Stromal cell of bone marrow (primary cell): ENCODE measurements at regions not wholly inside any gene's neighbourhood (a gene's known extent, or its start where the extent isn't known, plus 50 kb on each side); places are given as distances from the start of the nearest gene placed in this dataset.
A peak's percentile ranks its signal among the peaks of the same experiment; 100 is the strongest.
"Not testable (repeated sequence)": the region's sequence is repeated elsewhere in the genome, so short reads cannot be mapped to it uniquely, and the experiment has no call there.

Source experiments
- DNase-seq: peaks from one replicate; pipeline ENCODE4 v3.0.0-alpha.2; 2012; ENCODE audit warnings: low read depth

DNA sequence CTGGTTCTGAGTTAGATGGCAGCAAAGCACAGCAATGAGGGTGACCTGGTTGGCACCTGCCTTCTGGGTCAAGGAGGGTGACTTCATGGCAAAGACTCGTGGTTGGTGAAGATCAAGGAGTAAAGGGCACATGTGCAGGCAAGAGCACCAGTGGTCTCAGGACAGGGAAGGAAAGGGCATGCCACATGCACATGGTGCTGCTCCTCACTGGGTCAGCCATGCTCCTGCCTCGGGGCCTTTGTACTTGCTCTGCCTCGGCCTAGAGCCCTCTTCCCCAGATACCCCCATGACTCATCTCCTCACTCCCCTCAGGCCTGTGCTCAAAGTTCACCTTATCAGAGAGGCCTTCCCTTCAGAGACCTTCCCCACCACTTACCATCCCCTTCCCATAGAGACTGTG lies 106.7 kb upstream of the KDM7A start:
- no peak for DNase-seq

DNA sequence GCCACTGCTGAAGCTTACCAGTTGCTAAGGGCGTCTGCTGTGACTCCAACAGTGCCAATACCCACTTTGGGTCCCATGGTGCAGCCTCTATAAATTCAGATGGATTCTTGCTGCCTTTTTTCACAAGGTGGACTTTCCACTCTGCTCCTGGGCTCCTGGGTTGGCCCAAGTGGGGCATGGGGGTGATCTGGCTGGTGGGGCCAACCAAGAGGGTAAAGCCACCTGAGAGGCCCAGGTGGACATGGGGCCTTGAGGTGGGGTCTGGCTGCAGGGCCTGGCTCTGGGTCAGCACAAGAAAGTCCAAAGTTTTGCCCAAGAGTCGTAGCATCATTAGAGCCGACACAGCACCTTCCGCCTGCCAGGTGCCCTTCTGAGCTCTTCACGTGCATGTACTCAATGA lies 105.2 kb upstream of the KDM7A start:
- no peak for DNase-seq

DNA sequence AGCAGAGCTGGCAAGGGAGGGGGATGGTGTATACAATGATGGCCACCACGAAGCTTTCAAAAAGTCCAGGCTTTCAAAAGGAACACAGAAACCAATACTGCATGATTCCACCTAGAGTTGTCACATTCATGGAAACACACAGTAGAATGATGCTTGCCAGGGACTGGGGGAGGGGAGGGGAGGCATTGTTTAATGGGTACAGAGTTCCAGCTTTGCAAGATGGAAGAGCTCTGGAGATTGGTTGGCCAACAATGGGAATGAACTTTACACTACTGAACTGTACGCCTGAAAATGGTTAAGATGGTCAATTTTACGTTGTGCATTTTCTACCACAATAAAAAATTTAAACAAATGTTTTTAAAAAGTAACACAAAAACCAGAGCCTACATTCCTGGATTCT lies 104.5 kb upstream of the KDM7A start:
- DNase-seq, result no peak

DNA sequence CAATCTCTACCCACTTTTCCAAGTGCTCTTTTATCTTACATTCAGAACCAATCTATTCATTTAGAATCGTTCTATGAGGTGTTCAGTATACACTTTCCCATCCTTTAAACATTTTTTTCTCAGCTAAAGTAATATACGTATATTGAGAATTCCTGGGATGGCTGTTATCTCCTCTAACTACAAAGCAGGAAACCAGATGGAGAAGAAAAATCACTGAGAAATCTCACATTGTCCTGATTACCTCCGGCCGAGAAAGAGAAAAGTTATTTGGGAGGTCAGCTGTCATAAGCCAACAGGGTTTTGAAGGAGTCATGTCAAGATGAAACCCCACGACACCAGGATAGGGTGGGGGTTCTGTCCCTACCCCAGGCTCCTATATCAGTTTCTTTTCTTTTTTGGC lies 99.2 kb upstream of the KDM7A start:
- DNase-seq, result no peak

DNA sequence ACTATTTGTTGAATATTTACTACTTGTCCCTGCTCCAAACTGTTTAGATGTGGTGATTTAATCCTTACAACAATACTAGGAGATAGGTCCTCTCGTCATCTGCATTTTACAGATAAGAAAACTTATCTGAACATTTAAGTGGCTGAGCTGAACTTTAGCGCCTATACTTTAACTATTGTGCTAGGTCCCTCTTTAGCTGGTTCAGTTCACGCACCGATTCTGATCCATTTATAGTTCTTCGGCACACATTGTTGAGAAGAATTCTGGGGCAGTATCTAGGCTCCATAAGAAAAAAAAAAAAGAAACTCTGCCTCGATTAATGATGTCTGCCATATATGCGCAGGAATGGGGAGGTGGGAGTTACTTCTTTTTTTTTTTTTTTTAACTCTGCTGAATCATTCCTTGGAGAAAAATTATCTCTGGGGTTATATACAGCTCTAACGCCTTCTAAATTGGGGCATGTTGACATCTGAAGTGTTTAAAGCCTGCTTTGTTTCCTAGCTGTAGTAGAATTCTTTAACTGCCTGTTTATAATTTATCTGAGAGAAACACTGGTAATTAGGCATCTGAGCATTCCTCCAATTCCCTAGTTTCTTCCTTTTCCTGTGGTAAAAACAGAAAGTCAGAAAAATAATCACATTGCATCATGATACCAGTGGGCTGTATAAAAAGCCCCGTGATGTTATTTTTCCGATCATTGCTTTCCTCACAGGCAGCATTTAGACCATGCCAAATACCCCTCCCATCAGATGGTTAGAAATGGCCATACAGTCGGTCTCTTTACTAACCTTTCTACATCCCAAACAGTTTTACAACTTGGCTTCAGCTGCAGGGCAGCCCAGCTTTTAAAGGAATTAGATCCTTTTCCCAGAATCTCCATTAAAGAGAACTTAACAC lies 98.5 kb upstream of the KDM7A start:
- DNase-seq, result peak; percentile 44

DNA sequence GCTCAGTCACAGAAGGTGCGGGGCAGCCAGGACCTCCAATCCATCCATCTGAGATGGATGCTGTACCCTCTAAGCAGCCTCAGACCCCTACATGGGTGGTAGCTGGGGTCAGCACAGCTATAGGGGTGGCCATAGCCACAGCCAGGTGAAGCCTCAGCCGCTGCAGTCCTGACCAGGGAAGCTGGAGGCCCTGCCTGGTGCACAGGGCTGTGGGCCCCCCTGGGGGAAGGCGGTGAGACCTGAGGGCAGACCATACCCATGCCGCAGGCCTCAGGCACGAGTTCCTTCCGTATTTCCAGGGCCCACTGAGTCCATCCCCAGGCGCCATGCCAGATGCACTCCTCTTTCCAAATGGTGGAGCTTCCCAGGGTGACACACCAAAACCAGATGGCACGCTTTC lies 96.6 kb upstream of the KDM7A start:
- DNase-seq, result no peak

DNA sequence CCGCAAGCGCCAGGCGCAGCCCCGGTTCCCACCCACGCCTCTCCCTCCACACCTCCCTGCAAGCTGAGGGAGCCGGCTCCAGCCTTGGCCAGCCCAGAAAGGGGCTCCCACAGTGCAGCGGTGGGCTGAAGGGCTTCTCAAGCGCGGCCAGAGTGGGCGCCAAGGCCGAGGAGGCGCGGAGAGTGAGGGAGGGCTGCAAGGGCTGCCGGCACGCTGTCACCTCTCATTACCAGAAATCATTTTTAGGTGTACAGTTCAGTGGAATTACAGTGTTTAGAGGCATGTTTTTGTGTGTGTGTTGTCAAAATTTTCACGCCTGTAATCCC lies 94.8 kb upstream of the KDM7A start:
- DNase-seq, result not testable (repeated sequence)

DNA sequence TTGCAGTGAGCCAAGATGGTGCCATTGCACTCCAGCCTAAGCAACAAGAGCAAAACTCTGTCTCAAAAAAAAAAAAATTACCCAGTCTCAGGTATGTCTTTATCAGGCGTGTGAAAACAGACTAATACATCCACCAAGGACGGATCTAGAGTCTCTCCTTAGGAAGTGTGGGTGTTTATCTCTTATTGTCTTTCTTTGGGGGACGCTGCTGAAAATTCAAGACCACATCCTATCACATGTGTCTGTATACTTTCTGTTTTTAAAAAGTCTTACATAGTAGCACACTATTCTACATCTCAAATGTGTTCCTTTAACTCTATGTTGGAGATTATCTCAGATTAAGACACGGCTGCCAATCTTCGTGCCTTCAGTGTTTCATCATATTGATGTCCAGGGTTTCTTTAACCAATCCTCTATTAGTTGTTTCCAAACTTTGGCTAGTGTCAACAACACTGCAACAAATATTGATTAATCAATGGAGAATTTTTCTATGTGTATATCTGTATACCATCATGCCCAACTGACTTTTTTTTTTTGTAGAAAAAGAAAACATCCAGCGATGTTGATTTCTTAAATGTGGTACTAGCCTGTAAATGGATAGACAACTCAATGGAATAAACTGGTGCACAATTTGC lies 92.3 kb upstream of the KDM7A start:
- DNase-seq, result no peak

DNA sequence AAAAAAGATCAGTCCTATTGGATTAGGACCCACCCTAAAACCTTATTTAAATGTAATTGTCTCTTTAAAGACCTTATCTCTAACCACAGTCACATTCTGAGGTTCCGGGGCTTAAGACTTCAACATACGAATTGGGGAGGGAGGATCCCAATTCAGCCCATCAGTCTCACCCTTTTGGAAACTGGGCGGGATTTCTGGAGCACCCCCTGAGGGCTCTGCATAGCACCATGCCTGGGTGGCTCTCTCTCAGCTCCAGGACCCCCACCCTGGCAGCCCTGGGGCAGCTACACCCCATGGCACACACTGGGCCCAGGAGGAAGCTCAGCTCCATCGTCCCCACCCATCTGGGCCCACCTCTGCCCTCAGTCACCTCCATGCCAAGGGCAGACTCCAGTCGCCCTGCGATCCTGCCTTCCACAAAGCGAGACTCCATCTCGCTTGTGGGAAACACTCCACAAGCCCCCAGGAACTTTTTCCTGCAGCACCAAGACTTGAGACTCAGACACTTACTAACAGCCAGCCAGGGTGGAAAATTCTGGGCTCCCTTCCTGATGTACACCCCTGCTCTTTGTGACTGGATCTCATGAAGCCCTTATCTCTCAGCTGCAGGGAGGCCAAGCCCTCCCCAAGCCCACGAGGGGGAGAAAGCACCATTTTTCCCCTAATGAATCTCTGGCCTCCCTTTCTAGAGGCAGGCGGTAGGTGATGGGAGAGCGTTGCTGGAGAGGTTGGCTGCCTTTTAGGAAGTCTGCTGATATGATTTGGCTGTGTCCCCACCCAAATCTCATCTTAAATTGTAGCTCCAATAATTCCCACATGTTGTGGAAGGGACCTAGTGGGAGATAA lies 90.8 kb upstream of the KDM7A start:
- DNase-seq, result no peak

DNA sequence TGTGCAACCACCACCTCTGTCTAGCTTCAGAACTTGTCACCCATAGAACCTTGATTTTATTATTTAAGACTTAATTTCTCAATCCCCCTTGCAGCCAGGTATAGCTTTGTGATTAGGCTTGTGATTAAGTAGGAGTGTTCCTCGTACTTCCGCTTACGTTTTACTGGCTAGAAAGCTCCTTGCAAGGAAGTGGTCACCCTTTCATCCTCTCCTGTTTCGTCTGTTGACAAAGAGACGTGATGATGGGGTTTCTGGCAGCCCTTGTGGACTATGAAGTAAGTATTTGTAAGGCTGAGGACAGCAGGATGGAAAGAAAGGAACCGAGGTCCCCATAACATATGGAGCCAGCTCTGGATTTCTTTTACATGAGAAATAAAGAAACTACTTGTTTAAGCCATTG lies 86.5 kb upstream of the KDM7A start:
- no peak for DNase-seq

DNA sequence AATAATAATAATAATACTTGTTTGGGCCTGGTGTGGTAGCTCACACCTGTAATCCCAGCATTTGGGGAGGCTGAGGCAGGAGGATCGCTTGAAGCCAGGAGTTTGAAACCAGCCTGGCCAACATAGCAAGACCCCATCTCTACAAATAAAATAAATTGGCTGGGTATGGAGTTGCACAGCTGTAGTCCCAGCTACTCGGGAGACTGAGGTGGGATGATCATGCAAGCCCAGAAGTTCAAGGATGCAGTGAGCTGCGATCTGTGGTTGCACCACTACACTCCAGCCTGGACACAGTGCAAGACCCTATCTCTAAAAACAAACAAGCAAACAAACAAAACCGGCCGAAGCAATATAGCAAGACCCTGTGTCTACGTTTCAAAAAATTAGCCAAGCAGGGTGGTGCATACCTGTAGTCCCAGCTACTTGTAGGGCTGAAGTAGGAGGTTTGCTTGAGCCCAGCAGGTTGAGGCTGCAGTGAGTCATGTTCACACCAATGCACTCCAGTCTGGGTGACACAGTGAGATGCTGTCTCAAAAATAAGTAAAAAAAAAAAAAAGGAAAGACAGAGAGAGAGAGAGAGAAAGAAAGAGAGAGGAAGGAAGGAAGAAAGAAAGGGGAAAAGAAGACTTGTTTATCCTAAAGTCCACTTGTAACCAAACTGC lies 85.6 kb upstream of the KDM7A start:
- no peak for DNase-seq

DNA sequence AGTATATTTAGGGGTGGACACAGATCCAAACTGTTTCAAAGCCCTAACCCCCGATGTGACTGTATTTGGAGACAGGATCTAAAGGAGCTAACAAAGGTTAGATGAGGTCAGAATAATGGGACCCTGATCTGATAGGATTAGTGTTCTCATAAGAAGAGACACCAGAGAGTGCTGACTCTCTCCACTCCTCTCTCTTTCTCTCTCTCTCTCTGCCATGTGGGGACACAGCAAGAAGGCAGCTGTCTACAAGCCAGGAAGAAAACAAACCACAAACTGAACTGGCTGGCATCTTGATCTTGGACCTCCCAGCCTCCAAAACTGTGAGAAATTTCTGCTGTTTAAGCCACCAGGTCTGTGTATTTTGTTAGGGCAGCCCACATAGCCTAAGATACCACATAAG lies 84.7 kb upstream of the KDM7A start:
- DNase-seq, result no peak

DNA sequence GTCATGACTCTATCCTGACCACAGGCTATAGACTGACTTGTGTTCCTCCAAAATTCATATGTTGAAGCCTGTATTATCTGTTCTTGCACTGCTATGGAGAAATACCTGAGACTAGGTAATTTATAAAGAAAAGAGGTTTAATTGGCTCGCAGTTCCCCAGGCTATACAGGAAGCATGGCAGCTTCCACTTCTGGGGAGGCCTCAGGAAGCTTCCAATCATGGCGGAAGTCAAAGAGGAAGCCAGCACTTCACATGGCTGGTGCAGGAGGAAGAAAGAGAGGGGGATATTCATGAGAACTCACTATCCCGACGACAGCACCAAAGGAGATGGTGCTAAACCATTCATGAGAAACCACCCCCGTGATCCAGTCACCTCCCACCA lies 84.3 kb upstream of the KDM7A start:
- no peak for DNase-seq

DNA sequence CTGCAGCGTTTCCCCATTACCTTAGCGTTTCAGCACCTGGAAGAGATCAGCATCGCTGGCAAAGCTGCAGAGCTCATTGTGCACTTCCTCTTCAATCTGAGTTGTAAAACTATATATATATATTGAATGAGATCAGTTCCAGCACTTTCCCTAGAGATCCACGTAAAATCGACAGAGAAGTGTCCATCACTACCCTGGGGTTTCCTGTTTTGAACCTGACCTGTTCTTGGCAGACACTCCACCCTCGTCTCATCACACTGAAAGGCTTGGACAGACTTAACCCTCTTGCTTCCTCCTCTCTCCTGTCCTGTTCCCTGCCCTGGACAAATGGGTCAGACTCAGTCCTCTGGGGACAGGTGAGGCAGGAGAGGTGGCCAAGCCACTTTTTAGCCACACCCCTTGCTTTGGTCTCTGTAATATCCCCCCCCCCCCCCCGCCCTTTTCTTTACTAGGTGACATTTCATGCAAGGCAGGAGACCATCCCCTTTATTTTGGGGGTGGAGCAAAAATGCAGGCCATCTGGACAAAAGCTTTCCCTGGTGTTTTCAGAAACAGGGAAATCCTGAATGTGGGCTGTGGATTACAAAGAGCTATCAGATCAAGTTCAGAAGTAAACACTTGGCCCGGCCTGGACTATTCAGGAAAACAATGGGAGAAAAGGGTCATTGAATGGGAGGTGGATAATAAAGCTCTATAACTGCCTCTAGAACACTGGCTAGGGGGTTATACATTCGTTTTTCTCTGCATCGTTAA lies 83.7 kb upstream of the KDM7A start:
- no peak for DNase-seq

DNA sequence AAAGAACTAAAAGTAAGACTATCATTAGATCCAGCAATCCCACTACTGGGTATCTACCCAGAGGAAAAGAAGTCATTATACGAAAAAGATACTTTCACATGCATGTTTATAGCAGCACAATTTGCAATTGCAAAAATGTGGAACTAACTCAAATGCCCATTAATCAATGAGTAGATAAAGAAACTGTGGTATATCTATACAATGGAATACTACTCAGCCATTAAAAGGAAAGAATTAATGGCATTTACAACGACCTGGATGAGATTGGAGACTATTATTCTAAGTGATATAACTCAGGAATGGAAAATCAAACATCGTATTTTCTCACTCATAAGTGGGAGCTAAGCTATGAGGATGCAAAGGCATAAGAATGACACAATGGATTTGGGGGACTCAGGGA lies 80.5 kb upstream of the KDM7A start:
- not testable (repeated sequence) for DNase-seq

DNA sequence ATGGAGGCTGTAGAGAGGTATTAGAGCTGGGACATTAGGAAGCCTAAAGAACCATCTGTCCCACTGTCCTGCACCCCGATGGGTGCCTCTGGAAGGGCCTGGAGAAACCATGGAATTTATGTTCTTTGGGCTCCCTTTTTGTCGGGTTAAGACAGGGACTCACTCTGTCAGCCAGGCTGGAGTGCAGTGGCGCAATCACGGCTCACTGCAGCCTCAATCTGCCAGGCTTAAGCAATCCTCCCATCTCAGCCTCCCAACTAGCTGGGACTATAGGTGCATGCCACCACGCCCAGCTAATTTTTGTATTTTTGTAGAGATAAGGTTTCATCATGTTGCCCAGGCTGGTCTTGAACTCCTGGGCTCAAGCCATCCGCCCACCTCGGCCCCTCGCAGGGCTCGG lies 78.2 kb upstream of the KDM7A start:
- DNase-seq, result not testable (repeated sequence)

DNA sequence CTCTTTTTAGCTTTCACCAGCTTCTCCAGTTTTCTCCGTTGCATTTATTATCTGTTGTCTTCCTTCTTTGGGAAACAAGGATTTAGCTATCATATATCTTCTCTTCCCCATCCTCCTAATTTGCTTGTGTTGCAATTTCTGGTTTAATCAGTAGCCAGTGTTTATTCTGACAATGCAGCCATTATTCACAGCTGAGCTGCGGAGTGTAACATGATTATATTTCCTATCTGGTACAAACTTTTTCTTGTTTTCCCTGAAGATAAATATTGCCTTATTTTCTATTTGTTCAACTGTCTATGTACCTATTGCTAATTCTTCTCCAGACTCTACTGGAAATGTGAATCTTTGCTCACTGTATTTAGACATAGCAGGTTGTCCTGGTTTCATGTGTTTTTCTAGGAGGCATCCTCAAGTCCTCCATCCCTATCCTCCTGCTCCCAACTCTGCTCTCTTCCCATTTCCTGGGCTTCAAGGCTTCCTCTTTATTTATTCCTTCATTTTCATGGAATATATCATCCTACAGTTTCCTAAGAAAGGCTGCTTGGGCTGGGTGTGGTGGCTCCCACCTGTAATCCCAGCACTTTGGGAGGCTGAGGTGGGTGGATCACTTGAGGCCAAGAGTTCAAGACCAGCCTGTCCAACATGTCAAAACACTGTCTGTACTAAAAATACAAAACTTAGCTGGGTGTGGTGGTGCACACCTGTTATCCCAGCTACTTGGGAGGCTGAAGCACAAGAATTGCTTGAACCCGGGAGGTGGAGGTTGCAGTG lies 72.4 kb upstream of the KDM7A start:
- no peak for DNase-seq

DNA sequence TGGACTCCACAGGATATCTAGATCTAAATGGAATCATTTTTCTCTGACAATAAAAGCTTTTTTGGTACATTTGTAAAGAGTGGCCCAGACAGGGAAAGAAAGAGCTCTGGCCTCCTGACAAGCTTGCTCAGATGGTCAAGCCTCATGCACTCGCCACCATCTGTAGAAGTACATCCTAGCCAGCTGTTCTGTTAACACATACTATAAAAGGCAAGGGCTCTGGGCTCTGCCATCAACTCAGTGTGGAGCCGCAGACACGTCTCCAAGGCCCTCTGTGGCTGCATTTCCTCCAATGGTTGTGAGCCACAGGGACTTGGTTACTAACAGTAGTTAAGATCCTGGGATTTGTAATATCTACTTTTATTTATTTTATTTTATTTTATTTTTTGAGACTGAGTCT lies 70.8 kb upstream of the KDM7A start:
- no peak for DNase-seq

DNA sequence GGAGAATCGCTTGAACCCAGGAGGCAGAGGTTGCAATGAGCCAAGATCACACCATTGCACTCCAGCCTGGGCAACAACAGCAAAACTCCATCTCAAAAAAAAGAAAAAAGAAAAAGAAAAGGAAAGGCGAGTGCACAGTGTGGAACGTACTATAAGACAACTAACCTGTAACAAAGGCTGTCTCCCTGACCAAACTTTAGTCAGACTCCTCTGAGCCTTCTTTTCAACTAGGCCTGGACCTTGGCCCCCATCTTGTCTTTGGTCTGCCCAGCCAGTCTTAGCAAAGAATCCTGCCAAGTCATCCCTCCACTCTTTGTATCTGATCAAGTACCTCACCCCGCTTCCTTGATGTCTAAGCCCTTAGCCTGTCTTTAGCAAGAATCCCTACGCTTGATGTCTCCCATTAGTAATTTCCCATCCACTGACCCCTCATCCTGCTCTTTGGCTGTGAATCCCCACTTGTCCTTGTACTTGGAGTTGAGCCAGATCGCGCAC lies 68.9 kb upstream of the KDM7A start:
- DNase-seq, result no peak
